ENCODE measurements at regions not wholly inside any gene's neighbourhood (a gene's known extent, or its start where the extent isn't known, plus 50 kb on each side); places are given as distances from the start of the nearest gene placed in this dataset.

GRCh38 chr4:148497258-148497657 is 55.0 kb upstream of the NR3C2 start:
- TF ChIP-seq CTCF (IDR thresholded peaks at IDR 0.05) (no peak), POLR2A (IDR thresholded peaks at IDR 0.05) (no peak)

Data from esophagus squamous epithelium (tissue), 4 donors.